K562 (cell line): ENCODE measurements at regions not wholly inside any gene's neighbourhood (a gene's known extent, or its start where the extent isn't known, plus 50 kb on each side); places are given as distances from the start of the nearest gene placed in this dataset.

Experiments used
- ATAC-seq: fragments of 200-7000 bp; cut with Tn5 transposase; 3 replicates; pipeline ENCODE4 v1.9.1; 2020; ENCODE audit warnings: moderate library complexity
- BruUV-seq: library from RNA; stranded (reverse); fragments of 400-500 nt; replicated peaks from 2 replicates; lab custom pipeline; 2021; lab: Mats Ljungman, UMichigan
- CTCF ChIA-PET: fragments of 300-600 bp; formaldehyde crosslinking; extraction: SDS; loops from one replicate; lab custom pipeline; 2021; ENCODE audit warnings: low intra/inter-chr PET ratio; lab: Yijun Ruan, JAX
- POLR2A ChIA-PET: fragments of 300-600, 350-650 bp; sonication (Branson Sonifier 250); formaldehyde crosslinking; extraction: SDS; loops from one replicate; lab custom pipeline; 2021; ENCODE audit warnings: antibody characterized with exemption, inconsistent platforms; lab: Yijun Ruan, JAX
- DNase-seq, 4 experiments: peaks; one replicate each; pipeline versions ENCODE4 v3.0.0 to v3.0.0-alpha.2; 2011 to 2018; ENCODE audit warnings: low spot score in 3 of 4, mixed read lengths in 3 of 4; ENCODE audit errors: extremely low read depth in 1 of 4
- FAIRE-seq: peaks from 2 replicates; lab custom pipeline; 2011; peaks lifted over from hg19 to GRCh38; lab: Jason Lieb, UNC
- H2AFZ ChIP-seq: 2 replicates; pipeline ENCODE4 v1.6.0; 2011; ENCODE audit warnings: low read depth, low read length, control low read depth, inconsistent platforms
- H3K27ac ChIP-seq: fragments of 200-600 bp; 3 replicates; pipeline ENCODE4 v1.8.0; 2011; ENCODE audit warnings: low read depth, mild to moderate bottlenecking, control low read depth, inconsistent platforms, low read length, moderate library complexity, mixed read lengths; ENCODE audit errors: extremely low read depth
- H3K27me3 ChIP-seq, 2 experiments: fragments of 300-600 bp in 1 of 2; 2 replicates in 1 of 2; 3 replicates in 1 of 2; pipeline versions ENCODE4 v1.6.0 to v1.8.0; 2011; ENCODE audit warnings: inconsistent platforms in 2 of 2, low read length in 2 of 2, mild to moderate bottlenecking in 1 of 2, mixed read lengths in 1 of 2, moderate library complexity in 1 of 2; ENCODE audit not compliant: control insufficient read depth in 2 of 2, insufficient read depth in 2 of 2
- H3K36me3 ChIP-seq: fragments of 300-600 bp; 3 replicates; pipeline ENCODE4 v1.8.0; 2011; ENCODE audit warnings: mild to moderate bottlenecking, low read length, inconsistent platforms; ENCODE audit not compliant: control insufficient read depth, insufficient read depth
- H3K4me1 ChIP-seq, 2 experiments: fragments of 200-600 bp in 1 of 2; replicated peaks in 1 of 2; 2 replicates in 1 of 2; 3 replicates in 1 of 2; pipeline versions ENCODE4 v1.5.1 to v1.8.0; 2011; ENCODE audit warnings: inconsistent platforms in 2 of 2, low read length in 2 of 2, mild to moderate bottlenecking in 1 of 2, mixed read lengths in 1 of 2, moderate library complexity in 1 of 2; ENCODE audit not compliant: control insufficient read depth in 2 of 2, insufficient read depth in 2 of 2
- H3K4me2 ChIP-seq: 2 replicates; pipeline ENCODE4 v1.6.1; 2011; ENCODE audit warnings: low read length, control low read depth, inconsistent platforms, mixed read lengths; ENCODE audit not compliant: insufficient read depth
- H3K4me3 ChIP-seq: fragments of 200-600 bp; sonication (generic), shearing (Covaris generic); 2 replicates; pipeline ENCODE4 v1.5.1; 2016; ENCODE audit warnings: control low read depth, inconsistent platforms
- H3K79me2 ChIP-seq: fragments of 200-600 bp; 3 replicates; pipeline ENCODE4 v1.8.0; 2011; ENCODE audit warnings: low read length, inconsistent platforms; ENCODE audit not compliant: control insufficient read depth, insufficient read depth
- H3K9ac ChIP-seq, 2 experiments: 2 replicates each; pipeline versions ENCODE4 v1.6.0 to v1.6.1; 2011; ENCODE audit warnings: low read depth in 2 of 2, low read length in 2 of 2, control low read depth in 1 of 2, inconsistent platforms in 1 of 2, mild to moderate bottlenecking in 1 of 2, mixed read lengths in 1 of 2; ENCODE audit not compliant: insufficient read depth in 1 of 2
- H3K9me1 ChIP-seq: one replicate; pipeline ENCODE4 v1.6.0; 2011; ENCODE audit warnings: inconsistent platforms, mild to moderate bottlenecking, low read length, moderate library complexity; ENCODE audit not compliant: control insufficient read depth, insufficient read depth
- H3K9me3 ChIP-seq: replicated peaks from 2 replicates; pipeline ENCODE4 v1.5.1; 2011; ENCODE audit warnings: low read depth, low read length, inconsistent platforms; ENCODE audit not compliant: control insufficient read depth, insufficient read depth
- H4K20me1 ChIP-seq: replicated peaks from 2 replicates; pipeline ENCODE4 v1.6.1; 2011; ENCODE audit warnings: low read length, inconsistent platforms, mixed read lengths; ENCODE audit not compliant: control insufficient read depth, insufficient read depth
- MBD2 ChIP-seq: sonication (generic); IDR thresholded peaks from 2 replicates; pipeline ENCODE4 v1.6.1; 2016; ENCODE audit warnings: low read depth, borderline replicate concordance
- MTA1 ChIP-seq: fragments of 450-650 bp; IDR thresholded peaks from 2 replicates; pipeline ENCODE4 v1.6.1; 2017; ENCODE audit warnings: borderline replicate concordance
- NONO ChIP-seq, 2 experiments: fragments of 200-400 bp in 1 of 2; fragments of 450-650 bp in 1 of 2; formaldehyde crosslinking in 1 of 2; IDR thresholded peaks; 2 replicates each; pipeline ENCODE4 v1.6.1; 2017; ENCODE audit warnings: low read depth in 2 of 2, mild to moderate bottlenecking in 2 of 2, moderate library complexity in 2 of 2, low read length in 1 of 2
- PML ChIP-seq: IDR thresholded peaks from 2 replicates; pipeline ENCODE4 v1.6.1; 2012; ENCODE audit warnings: low read length, inconsistent platforms
- TGIF2 ChIP-seq: sonication (generic); formaldehyde crosslinking; IDR thresholded peaks from 2 replicates; pipeline ENCODE4 v1.8.1; 2022; ENCODE audit warnings: mild to moderate bottlenecking, missing genetic modification reagents, moderate library complexity
- ZKSCAN1 ChIP-seq: fragments of 150-350 bp; IDR thresholded peaks from 2 replicates; pipeline ENCODE4 v1.6.1; 2016; ENCODE audit warnings: low read depth, low read length
- ZNF174 ChIP-seq: fragments of 250-450 bp; sonication (Bioruptor Pico); IDR thresholded peaks from 2 replicates; pipeline ENCODE4 v1.4.0; 2020; ENCODE audit warnings: mild to moderate bottlenecking
- WGBS: fragments of 100-300 bp; shearing (Covaris generic); methylation state at CpG from one replicate; pipeline ENCODE4 v1.1.6; 2016; ENCODE audit warnings: low coverage, mixed read lengths; ENCODE audit not compliant: insufficient coverage; ENCODE audit errors: missing lambda C conversion rate; 5-methylcytosine and 5-hydroxymethylcytosine counted together
- in situ Hi-C: fragments of 300-500 bp; cut with MboI; formaldehyde crosslinking; loops from 4 replicates; pipeline ENCODE4 v1.15.0; 2018; ENCODE audit warnings: inconsistent platforms, mixed read lengths
- intact Hi-C: fragments of 100-400 bp; cut with micrococcal nuclease; formaldehyde crosslinking; loops from 2 replicates; pipeline ENCODE4 v1.14.2; 2022
- TF ChIP-seq, protein P1 (sequence below): fragments of 450-650 bp; formaldehyde crosslinking; conservative IDR thresholded peaks from 2 replicates; pipeline ENCODE4 v1.4.0; 2022; ENCODE audit warnings: mild to moderate bottlenecking, missing genetic modification characterization
- TF ChIP-seq, protein P2 (sequence below): fragments of 250-450 bp; sonication (Bioruptor Pico); IDR thresholded peaks from 2 replicates; pipeline ENCODE4 v1.4.0; 2020; ENCODE audit warnings: mild to moderate bottlenecking, moderate library complexity
- TF ChIP-seq, protein P3 (sequence below): sonication (generic); formaldehyde crosslinking; IDR thresholded peaks from 2 replicates; pipeline ENCODE4 v1.8.0; 2022; ENCODE audit warnings: mild to moderate bottlenecking, missing genetic modification reagents

DNA sequence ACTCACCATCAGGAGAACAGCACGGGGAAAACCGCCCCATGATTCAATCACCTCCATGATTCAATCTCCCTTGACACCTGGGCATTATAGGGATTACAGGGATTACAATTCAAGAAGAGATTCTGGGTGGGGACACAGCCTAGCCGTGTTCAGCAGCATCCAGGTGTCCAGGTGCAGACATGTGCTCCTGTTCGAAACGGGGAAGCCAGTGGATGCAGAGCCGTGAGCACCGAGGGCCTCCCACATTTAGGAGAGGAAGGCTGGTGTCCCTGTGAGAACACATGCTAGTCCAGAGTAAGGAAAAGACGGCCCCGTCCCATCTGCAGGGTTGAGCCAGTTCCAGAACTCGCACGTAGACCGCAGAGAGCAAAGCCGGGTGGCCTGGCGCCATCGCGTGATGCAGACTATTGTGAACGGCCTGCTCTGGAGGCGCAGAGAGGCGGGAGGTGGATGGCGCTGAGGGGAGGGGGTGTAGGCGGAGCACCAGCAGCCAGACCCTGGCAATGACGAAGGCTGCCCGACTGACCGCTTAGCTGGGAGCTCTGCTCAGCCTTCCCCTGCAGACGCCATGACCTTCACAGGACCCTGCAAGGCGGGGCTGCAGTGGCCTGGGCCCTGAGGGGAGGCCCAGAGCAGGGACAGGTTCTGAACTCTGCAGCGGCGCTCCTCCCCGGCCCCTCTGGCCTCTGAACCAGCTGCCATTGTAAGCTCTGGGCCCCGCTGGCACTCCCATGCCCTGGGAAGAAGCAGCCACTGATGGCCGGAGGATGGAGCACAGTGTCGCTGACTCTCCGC is 141.6 kb upstream of the TCERG1L start:
- Histone ChIP-seq H2AFZ (no peak overlapping the region), H3K4me3 (no peak overlapping the region), H3K9ac (no peak overlapping the region), H4K20me1 (0 out of 2 replicates have a peak, but pooled peaks cover 4% of the 10 kb centered on the region), H3K4me2 (no peak overlapping the region), H3K9me3 (no peaks in the 10 kb centered on the region)
- BruUV-seq: no TSS peak
- in situ Hi-C loops: no loop called here
- ATAC-seq: no peak
- POLR2A ChIA-PET: no interaction called here
- TF ChIP-seq MBD2 (no peak), ZKSCAN1 (no peak), TGIF2 (CRISPR knock-in tag) (no peak), ZNF174 (no peak), PML (no peak), MTA1 (no peak), NONO (IDR thresholded peaks at IDR 0.05; ENCODE audit: low read depth in 2 of 2, low read length in 1 of 2) (no peak)
- TF ChIP-seq, protein P1, sequence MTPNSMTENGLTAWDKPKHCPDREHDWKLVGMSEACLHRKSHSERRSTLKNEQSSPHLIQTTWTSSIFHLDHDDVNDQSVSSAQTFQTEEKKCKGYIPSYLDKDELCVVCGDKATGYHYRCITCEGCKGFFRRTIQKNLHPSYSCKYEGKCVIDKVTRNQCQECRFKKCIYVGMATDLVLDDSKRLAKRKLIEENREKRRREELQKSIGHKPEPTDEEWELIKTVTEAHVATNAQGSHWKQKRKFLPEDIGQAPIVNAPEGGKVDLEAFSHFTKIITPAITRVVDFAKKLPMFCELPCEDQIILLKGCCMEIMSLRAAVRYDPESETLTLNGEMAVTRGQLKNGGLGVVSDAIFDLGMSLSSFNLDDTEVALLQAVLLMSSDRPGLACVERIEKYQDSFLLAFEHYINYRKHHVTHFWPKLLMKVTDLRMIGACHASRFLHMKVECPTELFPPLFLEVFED (CRISPR knock-in tag): no peak
- TF ChIP-seq, protein P2, sequence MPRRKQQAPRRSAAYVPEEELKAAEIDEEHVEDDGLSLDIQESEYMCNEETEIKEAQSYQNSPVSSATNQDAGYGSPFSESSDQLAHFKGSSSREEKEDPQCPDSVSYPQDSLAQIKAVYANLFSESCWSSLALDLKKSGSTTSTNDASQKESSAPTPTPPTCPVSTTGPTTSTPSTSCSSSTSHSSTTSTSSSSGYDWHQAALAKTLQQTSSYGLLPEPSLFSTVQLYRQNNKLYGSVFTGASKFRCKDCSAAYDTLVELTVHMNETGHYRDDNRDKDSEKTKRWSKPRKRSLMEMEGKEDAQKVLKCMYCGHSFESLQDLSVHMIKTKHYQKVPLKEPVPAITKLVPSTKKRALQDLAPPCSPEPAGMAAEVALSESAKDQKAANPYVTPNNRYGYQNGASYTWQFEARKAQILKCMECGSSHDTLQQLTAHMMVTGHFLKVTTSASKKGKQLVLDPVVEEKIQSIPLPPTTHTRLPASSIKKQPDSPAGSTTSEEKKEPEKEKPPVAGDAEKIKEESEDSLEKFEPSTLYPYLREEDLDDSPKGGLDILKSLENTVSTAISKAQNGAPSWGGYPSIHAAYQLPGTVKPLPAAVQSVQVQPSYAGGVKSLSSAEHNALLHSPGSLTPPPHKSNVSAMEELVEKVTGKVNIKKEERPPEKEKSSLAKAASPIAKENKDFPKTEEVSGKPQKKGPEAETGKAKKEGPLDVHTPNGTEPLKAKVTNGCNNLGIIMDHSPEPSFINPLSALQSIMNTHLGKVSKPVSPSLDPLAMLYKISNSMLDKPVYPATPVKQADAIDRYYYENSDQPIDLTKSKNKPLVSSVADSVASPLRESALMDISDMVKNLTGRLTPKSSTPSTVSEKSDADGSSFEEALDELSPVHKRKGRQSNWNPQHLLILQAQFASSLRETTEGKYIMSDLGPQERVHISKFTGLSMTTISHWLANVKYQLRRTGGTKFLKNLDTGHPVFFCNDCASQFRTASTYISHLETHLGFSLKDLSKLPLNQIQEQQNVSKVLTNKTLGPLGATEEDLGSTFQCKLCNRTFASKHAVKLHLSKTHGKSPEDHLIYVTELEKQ (CRISPR knock-in tag): no peak
- TF ChIP-seq, protein P3, sequence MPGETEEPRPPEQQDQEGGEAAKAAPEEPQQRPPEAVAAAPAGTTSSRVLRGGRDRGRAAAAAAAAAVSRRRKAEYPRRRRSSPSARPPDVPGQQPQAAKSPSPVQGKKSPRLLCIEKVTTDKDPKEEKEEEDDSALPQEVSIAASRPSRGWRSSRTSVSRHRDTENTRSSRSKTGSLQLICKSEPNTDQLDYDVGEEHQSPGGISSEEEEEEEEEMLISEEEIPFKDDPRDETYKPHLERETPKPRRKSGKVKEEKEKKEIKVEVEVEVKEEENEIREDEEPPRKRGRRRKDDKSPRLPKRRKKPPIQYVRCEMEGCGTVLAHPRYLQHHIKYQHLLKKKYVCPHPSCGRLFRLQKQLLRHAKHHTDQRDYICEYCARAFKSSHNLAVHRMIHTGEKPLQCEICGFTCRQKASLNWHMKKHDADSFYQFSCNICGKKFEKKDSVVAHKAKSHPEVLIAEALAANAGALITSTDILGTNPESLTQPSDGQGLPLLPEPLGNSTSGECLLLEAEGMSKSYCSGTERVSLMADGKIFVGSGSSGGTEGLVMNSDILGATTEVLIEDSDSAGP: no peak
- TF ChIP-seq, all 486 proteins: peak for 0
- DNase-seq (no peak), FAIRE-seq (no peak)
- Histone ChIP-seq H3K79me2 (no peaks in the 10 kb centered on the region), H3K27me3 (peaks cover 0 to 20% of the 10 kb centered on the region in 2 experiments; a peak in 1 of 5 replicates), H3K27ac (no peak overlapping the region), H3K9me1 (no peaks in the 10 kb centered on the region), H3K36me3 (no peaks in the 10 kb centered on the region), H3K4me1 (peaks cover 0 to 10% of the 10 kb centered on the region in 2 experiments; a peak in 1 of 5 replicates)
- WGBS: 0% methylated on average over 15 of the region's 33 CpGs
- CTCF ChIA-PET: no interaction called here
- intact Hi-C loops: loop anchor here (10.0 kb wide), 1 partner anchor 422 kb away; no protein-coding TSS in a partner anchor
